ENCODE measurements at regions not wholly inside any gene's neighbourhood (a gene's known extent, or its start where the extent isn't known, plus 50 kb on each side); places are given as distances from the start of the nearest gene placed in this dataset.

- Histone ChIP-seq H3K9me2 (replicated peaks; ENCODE audit: control insufficient read depth, low read length) (no peaks in the 10 kb centered on the region), H3K9me3 (ENCODE audit: control insufficient read depth, insufficient read depth, low read length) (no peaks in the 10 kb centered on the region), H3K27ac (ENCODE audit: low read depth, low read length) (no peak overlapping the region)
Measured at GRCh38 chr1:221993444-221993948, 251.6 kb upstream of the DUSP10 start.

GRCh38 chr1:221992427-221992826, 250.5 kb upstream of the DUSP10 start:
- Histone ChIP-seq H3K27ac (ENCODE audit: low read depth, low read length) (no peak overlapping the region), H3K36me3 (ENCODE audit: control insufficient read depth, low read length) (no peaks in the 10 kb centered on the region), H3K4me1 (ENCODE audit: control insufficient read depth, low read length) (no peaks in the 10 kb centered on the region), H3F3A (ENCODE audit: control insufficient read depth, insufficient read depth) (no peaks in the 10 kb centered on the region), H3K4me3 (ENCODE audit: low read length) (no peak overlapping the region), H3K4me2 (ENCODE audit: low read length) (no peak overlapping the region), H3K79me2 (ENCODE audit: control insufficient read depth, low read length) (no peaks in the 10 kb centered on the region), H3K9me3 (ENCODE audit: control insufficient read depth, insufficient read depth, low read length) (no peaks in the 10 kb centered on the region), H3K9me2 (replicated peaks; ENCODE audit: control insufficient read depth, low read length) (no peaks in the 10 kb centered on the region), H3K27me3 (ENCODE audit: control insufficient read depth, low read length) (no peaks in the 10 kb centered on the region), H4K20me1 (ENCODE audit: control insufficient read depth, insufficient read depth, low read depth, low read length) (no peaks in the 10 kb centered on the region)
- TF ChIP-seq, protein P1, sequence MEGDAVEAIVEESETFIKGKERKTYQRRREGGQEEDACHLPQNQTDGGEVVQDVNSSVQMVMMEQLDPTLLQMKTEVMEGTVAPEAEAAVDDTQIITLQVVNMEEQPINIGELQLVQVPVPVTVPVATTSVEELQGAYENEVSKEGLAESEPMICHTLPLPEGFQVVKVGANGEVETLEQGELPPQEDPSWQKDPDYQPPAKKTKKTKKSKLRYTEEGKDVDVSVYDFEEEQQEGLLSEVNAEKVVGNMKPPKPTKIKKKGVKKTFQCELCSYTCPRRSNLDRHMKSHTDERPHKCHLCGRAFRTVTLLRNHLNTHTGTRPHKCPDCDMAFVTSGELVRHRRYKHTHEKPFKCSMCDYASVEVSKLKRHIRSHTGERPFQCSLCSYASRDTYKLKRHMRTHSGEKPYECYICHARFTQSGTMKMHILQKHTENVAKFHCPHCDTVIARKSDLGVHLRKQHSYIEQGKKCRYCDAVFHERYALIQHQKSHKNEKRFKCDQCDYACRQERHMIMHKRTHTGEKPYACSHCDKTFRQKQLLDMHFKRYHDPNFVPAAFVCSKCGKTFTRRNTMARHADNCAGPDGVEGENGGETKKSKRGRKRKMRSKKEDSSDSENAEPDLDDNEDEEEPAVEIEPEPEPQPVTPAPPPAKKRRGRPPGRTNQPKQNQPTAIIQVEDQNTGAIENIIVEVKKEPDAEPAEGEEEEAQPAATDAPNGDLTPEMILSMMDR (IDR thresholded peaks at IDR 0.05; ENCODE audit: low read depth, low read length, poor library complexity, severe bottlenecking): no peak
- no peak for TF ChIP-seq EZH2phosphoT487 (IDR thresholded peaks at IDR 0.05; ENCODE audit: borderline replicate concordance, low read length)

More at GRCh38 chr1:221993444-221993948, 251.6 kb upstream of the DUSP10 start:
- H3K4me3 ChIP-seq (ENCODE audit: low read length): no peak overlapping the region
- no peak for TF ChIP-seq EZH2phosphoT487 (IDR thresholded peaks at IDR 0.05; ENCODE audit: borderline replicate concordance, low read length)
- TF ChIP-seq, protein P1 (IDR thresholded peaks at IDR 0.05; ENCODE audit: low read depth, low read length, poor library complexity, severe bottlenecking): no peak
- no peaks in the 10 kb centered on the region for H4K20me1 ChIP-seq (ENCODE audit: control insufficient read depth, insufficient read depth, low read depth, low read length)
- H3K27me3 ChIP-seq (ENCODE audit: control insufficient read depth, low read length): no peaks in the 10 kb centered on the region
- no peaks in the 10 kb centered on the region for H3K4me1 ChIP-seq (ENCODE audit: control insufficient read depth, low read length)
- no peaks in the 10 kb centered on the region for H3K79me2 ChIP-seq (ENCODE audit: control insufficient read depth, low read length)
- no peaks in the 10 kb centered on the region for H3F3A ChIP-seq (ENCODE audit: control insufficient read depth, insufficient read depth)
- no peak overlapping the region for H3K4me2 ChIP-seq (ENCODE audit: low read length)
- H3K36me3 ChIP-seq (ENCODE audit: control insufficient read depth, low read length): no peaks in the 10 kb centered on the region

- no peaks in the 10 kb centered on the region for H3K36me3 ChIP-seq (ENCODE audit: control insufficient read depth, low read length)
- H3K4me3 ChIP-seq (ENCODE audit: low read length): no peak overlapping the region
Measured at GRCh38 chr1:221991221-221991620, 249.3 kb upstream of the DUSP10 start.

More at GRCh38 chr1:221991221-221991620, 249.3 kb upstream of the DUSP10 start:
- no peaks in the 10 kb centered on the region for H3K79me2 ChIP-seq (ENCODE audit: control insufficient read depth, low read length)
- no peak overlapping the region for H3K4me2 ChIP-seq (ENCODE audit: low read length)
- H4K20me1 ChIP-seq (ENCODE audit: control insufficient read depth, insufficient read depth, low read depth, low read length): no peaks in the 10 kb centered on the region
- H3K9me3 ChIP-seq (ENCODE audit: control insufficient read depth, insufficient read depth, low read length): no peaks in the 10 kb centered on the region
- no peaks in the 10 kb centered on the region for H3K27me3 ChIP-seq (ENCODE audit: control insufficient read depth, low read length)
- TF ChIP-seq, protein P1 (IDR thresholded peaks at IDR 0.05; ENCODE audit: low read depth, low read length, poor library complexity, severe bottlenecking): no peak
- no peak for TF ChIP-seq EZH2phosphoT487 (IDR thresholded peaks at IDR 0.05; ENCODE audit: borderline replicate concordance, low read length)
- no peaks in the 10 kb centered on the region for H3F3A ChIP-seq (ENCODE audit: control insufficient read depth, insufficient read depth)
- no peaks in the 10 kb centered on the region for H3K4me1 ChIP-seq (ENCODE audit: control insufficient read depth, low read length)
- H3K9me2 ChIP-seq (replicated peaks; ENCODE audit: control insufficient read depth, low read length): no peaks in the 10 kb centered on the region
- no peak overlapping the region for H3K27ac ChIP-seq (ENCODE audit: low read depth, low read length)
